ENCODE measurements at regions not wholly inside any gene's neighbourhood (a gene's known extent, or its start where the extent isn't known, plus 50 kb on each side); places are given as distances from the start of the nearest gene placed in this dataset.

- Histone ChIP-seq H3K27ac (ENCODE audit: low read depth in 1 of 2, low read length in 2 of 2) (no peak overlapping the region), H3K36me3 (ENCODE audit: control insufficient read depth in 4 of 4, insufficient read depth in 3 of 4, low read depth in 1 of 4, low read length in 3 of 4) (no peaks in the 10 kb centered on the region), H3K9me3 (ENCODE audit: control insufficient read depth in 4 of 4, low read length in 3 of 4) (no peaks in the 10 kb centered on the region), H3K4me3 (ENCODE audit: low read depth in 1 of 3, low read length in 3 of 3) (no peak overlapping the region), H3K9ac (ENCODE audit: low read depth in 1 of 2, low read length in 2 of 2) (no peak overlapping the region), H3K27me3 (ENCODE audit: control insufficient read depth in 4 of 4, insufficient read depth in 4 of 4, low read length in 3 of 4) (no peaks in the 10 kb centered on the region), H3K4me1 (ENCODE audit: control insufficient read depth in 4 of 4, insufficient read depth in 4 of 4, low read length in 3 of 4) (no peaks in the 10 kb centered on the region)
- no peak for TF ChIP-seq HNF4G (IDR thresholded peaks at IDR 0.05)
- TF ChIP-seq TAF1 (conservative IDR thresholded peaks at IDR 0.05): no peak
- no peak for TF ChIP-seq SP1 (IDR thresholded peaks at IDR 0.05)
- no peak for TF ChIP-seq ZBTB33 (IDR thresholded peaks at IDR 0.05)
- no peak for TF ChIP-seq RXRA (IDR thresholded peaks at IDR 0.05)
- TF ChIP-seq EGR1 (IDR thresholded peaks at IDR 0.05; ENCODE audit: low read depth in 2 of 2): no peak
- TF ChIP-seq JUND (IDR thresholded peaks at IDR 0.05): no peak
- no peak for TF ChIP-seq FOXA2 (IDR thresholded peaks at IDR 0.05)
- TF ChIP-seq NR2F2 (IDR thresholded peaks at IDR 0.05): no peak
- no peak for TF ChIP-seq RAD21 (IDR thresholded peaks at IDR 0.05)
- no peak for TF ChIP-seq HNF4A (conservative IDR thresholded peaks at IDR 0.05)
- TF ChIP-seq CTCF (IDR thresholded peaks at IDR 0.05; ENCODE audit: low read depth, low read length, missing input control): no peak
- TF ChIP-seq ATF3 (IDR thresholded peaks at IDR 0.05): no peak
- TF ChIP-seq YY1 (IDR thresholded peaks at IDR 0.05): no peak
- TF ChIP-seq FOXA1 (IDR thresholded peaks at IDR 0.05): no peak
- no peak for TF ChIP-seq GABPA (IDR thresholded peaks at IDR 0.05 in 1 of 2, conservative IDR thresholded peaks at IDR 0.05 in 1 of 2)
- TF ChIP-seq MAX (IDR thresholded peaks at IDR 0.05): no peak
- no peak for TF ChIP-seq REST (IDR thresholded peaks at IDR 0.05)
- no peak for DNase-seq (ENCODE audit: low spot score)
- 70% methylated on average over 2 of the region's 2 CpGs for WGBS
Measured at GRCh38 chr7:49639808-49640207, 133.6 kb upstream of the VWC2 start.

Measured in liver (tissue), 8 donors.